Right lobe of liver (tissue), 4 donors: ENCODE measurements at regions not wholly inside any gene's neighbourhood (a gene's known extent, or its start where the extent isn't known, plus 50 kb on each side); places are given as distances from the start of the nearest gene placed in this dataset.

ENCODE experiments used
- CTCF ChIP-seq, 4 donors: fragments of 200-600 bp in 3 of 4; fragments of 450-650 bp in 1 of 4; IDR thresholded peaks; one replicate each; pipeline versions ENCODE4 v1.5.1 to v1.8.0; 2016 to 2022; ENCODE audit warnings: antibody characterized with exemption in 4 of 4, mild to moderate bottlenecking in 2 of 4
- POLR2A ChIP-seq: fragments of 450-650 bp; IDR thresholded peaks from one replicate; pipeline ENCODE4 v1.6.1; 2017; ENCODE audit warnings: antibody characterized with exemption, mild to moderate bottlenecking
- donor health status: DM: no; HTN: no; CAD: no.
- donor health status: DM: no; HTN: no; CAD: no.
- donor health status: DM: no; HTN: yes; CAD: no.

- no peak for TF ChIP-seq CTCF (IDR thresholded peaks at IDR 0.05)
- no peak for TF ChIP-seq POLR2A
Observed at GRCh38 chr2:176656776-176657140, 387.5 kb downstream of the MTX2 start.
